Mesenchymal stem cell (in vitro differentiated cells and primary cell): ENCODE measurements at regions not wholly inside any gene's neighbourhood (a gene's known extent, or its start where the extent isn't known, plus 50 kb on each side); places are given as distances from the start of the nearest gene placed in this dataset.

ENCODE experiments used
- DNase-seq: peaks from one replicate; pipeline ENCODE4 v3.0.0-alpha.2; 2013
- H2AFZ ChIP-seq: one replicate; pipeline ENCODE4 v1.6.1; 2013; ENCODE audit warnings: low read depth, mild to moderate bottlenecking, control low read depth, inconsistent platforms, low read length, moderate library complexity
- H2AK5ac ChIP-seq: 2 replicates; pipeline ENCODE4 v1.6.1; 2013; ENCODE audit warnings: low read length, moderate library complexity, mild to moderate bottlenecking, inconsistent platforms; ENCODE audit not compliant: severe bottlenecking
- H2BK120ac ChIP-seq: one replicate; pipeline ENCODE4 v1.6.1; 2013; ENCODE audit warnings: low read depth, mild to moderate bottlenecking, inconsistent platforms, low read length, moderate library complexity
- H2BK12ac ChIP-seq, 2 experiments: one replicate each; pipeline ENCODE4 v1.6.1; 2013; ENCODE audit warnings: inconsistent platforms in 2 of 2, low read length in 2 of 2, mild to moderate bottlenecking in 2 of 2, moderate library complexity in 2 of 2, control low read depth in 1 of 2
- H2BK15ac ChIP-seq: one replicate; pipeline ENCODE4 v1.6.1; 2013; ENCODE audit warnings: mild to moderate bottlenecking, low read depth, inconsistent platforms; ENCODE audit not compliant: poor library complexity, severe bottlenecking
- H2BK5ac ChIP-seq: 2 replicates; pipeline ENCODE4 v1.6.1; 2013; ENCODE audit warnings: low read depth, mild to moderate bottlenecking, low read length, control low read depth, inconsistent platforms; ENCODE audit not compliant: poor library complexity, severe bottlenecking
- H3K14ac ChIP-seq, 2 experiments: one replicate each; pipeline ENCODE4 v1.6.1; 2013; ENCODE audit warnings: inconsistent platforms in 2 of 2, low read length in 2 of 2, control low read depth in 1 of 2, mild to moderate bottlenecking in 1 of 2, moderate library complexity in 1 of 2
- H3K18ac ChIP-seq, 2 experiments: one replicate each; pipeline ENCODE4 v1.6.1; 2013; ENCODE audit warnings: inconsistent platforms in 2 of 2, low read length in 2 of 2, control low read depth in 1 of 2, low read depth in 1 of 2, mild to moderate bottlenecking in 1 of 2
- H3K23ac ChIP-seq, 2 experiments: one replicate each; pipeline ENCODE4 v1.6.1; 2013; ENCODE audit warnings: inconsistent platforms in 2 of 2, low read length in 2 of 2, mild to moderate bottlenecking in 2 of 2, moderate library complexity in 2 of 2, control low read depth in 1 of 2
- H3K27ac ChIP-seq: 2 replicates; pipeline ENCODE4 v1.5.1; 2013; ENCODE audit warnings: mild to moderate bottlenecking, moderate library complexity, low read length, control low read depth, inconsistent platforms; ENCODE audit not compliant: poor library complexity, severe bottlenecking
- H3K27me3 ChIP-seq, 2 experiments: 2 replicates each; pipeline versions ENCODE4 v1.6.1 to v1.7.0; 2013; ENCODE audit warnings: low read length in 2 of 2, mild to moderate bottlenecking in 2 of 2, moderate library complexity in 2 of 2, control low read depth in 1 of 2, inconsistent platforms in 1 of 2; ENCODE audit not compliant: control insufficient read depth in 1 of 2, insufficient read depth in 1 of 2
- H3K36me3 ChIP-seq, 2 experiments: 2 replicates each; pipeline versions ENCODE4 v1.6.1 to v1.7.0; 2013; ENCODE audit warnings: low read length in 2 of 2, control low read depth in 1 of 2, inconsistent platforms in 1 of 2, low read depth in 1 of 2, mild to moderate bottlenecking in 1 of 2; ENCODE audit not compliant: insufficient read depth in 2 of 2, control insufficient read depth in 1 of 2
- H3K4ac ChIP-seq, 2 experiments: one replicate each; pipeline ENCODE4 v1.6.1; 2013; ENCODE audit warnings: inconsistent platforms in 2 of 2, low read length in 2 of 2, mild to moderate bottlenecking in 2 of 2, moderate library complexity in 2 of 2, control low read depth in 1 of 2, low read depth in 1 of 2
- H3K4me1 ChIP-seq: 2 replicates; pipeline ENCODE4 v1.6.1; 2013; ENCODE audit warnings: low read depth, low read length, control low read depth; ENCODE audit not compliant: control insufficient read depth, insufficient read depth
- H3K4me2 ChIP-seq: 2 replicates; pipeline ENCODE4 v1.6.1; 2013; ENCODE audit warnings: low read length, mild to moderate bottlenecking, inconsistent platforms; ENCODE audit not compliant: poor library complexity, severe bottlenecking
- H3K4me3 ChIP-seq, 2 experiments: 2 replicates each; pipeline versions ENCODE4 v1.5.1 to v1.7.0; 2013; ENCODE audit warnings: low read length in 2 of 2, mild to moderate bottlenecking in 2 of 2, control low read depth in 1 of 2, low read depth in 1 of 2; ENCODE audit not compliant: insufficient read depth in 1 of 2
- H3K79me1 ChIP-seq: replicated peaks from 2 replicates; pipeline ENCODE4 v1.6.1; 2013; ENCODE audit warnings: mild to moderate bottlenecking, control low read depth, low read length, inconsistent platforms; ENCODE audit not compliant: poor library complexity, severe bottlenecking
- H3K9ac ChIP-seq: 2 replicates; pipeline ENCODE4 v1.7.0; 2013; ENCODE audit warnings: mild to moderate bottlenecking, low read length, moderate library complexity
- H3K9me3 ChIP-seq: 2 replicates; pipeline ENCODE4 v1.7.0; 2013; ENCODE audit warnings: mild to moderate bottlenecking, low read length; ENCODE audit not compliant: control insufficient read depth
- H4K8ac ChIP-seq: one replicate; pipeline ENCODE4 v1.6.1; 2013; ENCODE audit warnings: inconsistent platforms, mild to moderate bottlenecking, low read length, moderate library complexity
- H4K91ac ChIP-seq: one replicate; pipeline ENCODE4 v1.6.1; 2013; ENCODE audit warnings: mild to moderate bottlenecking, low read length, inconsistent platforms
- WGBS: methylation state at CpG from one replicate; pipeline ENCODE4 v1.1.7; 2013; ENCODE audit warnings: mixed read lengths; 5-methylcytosine and 5-hydroxymethylcytosine counted together

DNA sequence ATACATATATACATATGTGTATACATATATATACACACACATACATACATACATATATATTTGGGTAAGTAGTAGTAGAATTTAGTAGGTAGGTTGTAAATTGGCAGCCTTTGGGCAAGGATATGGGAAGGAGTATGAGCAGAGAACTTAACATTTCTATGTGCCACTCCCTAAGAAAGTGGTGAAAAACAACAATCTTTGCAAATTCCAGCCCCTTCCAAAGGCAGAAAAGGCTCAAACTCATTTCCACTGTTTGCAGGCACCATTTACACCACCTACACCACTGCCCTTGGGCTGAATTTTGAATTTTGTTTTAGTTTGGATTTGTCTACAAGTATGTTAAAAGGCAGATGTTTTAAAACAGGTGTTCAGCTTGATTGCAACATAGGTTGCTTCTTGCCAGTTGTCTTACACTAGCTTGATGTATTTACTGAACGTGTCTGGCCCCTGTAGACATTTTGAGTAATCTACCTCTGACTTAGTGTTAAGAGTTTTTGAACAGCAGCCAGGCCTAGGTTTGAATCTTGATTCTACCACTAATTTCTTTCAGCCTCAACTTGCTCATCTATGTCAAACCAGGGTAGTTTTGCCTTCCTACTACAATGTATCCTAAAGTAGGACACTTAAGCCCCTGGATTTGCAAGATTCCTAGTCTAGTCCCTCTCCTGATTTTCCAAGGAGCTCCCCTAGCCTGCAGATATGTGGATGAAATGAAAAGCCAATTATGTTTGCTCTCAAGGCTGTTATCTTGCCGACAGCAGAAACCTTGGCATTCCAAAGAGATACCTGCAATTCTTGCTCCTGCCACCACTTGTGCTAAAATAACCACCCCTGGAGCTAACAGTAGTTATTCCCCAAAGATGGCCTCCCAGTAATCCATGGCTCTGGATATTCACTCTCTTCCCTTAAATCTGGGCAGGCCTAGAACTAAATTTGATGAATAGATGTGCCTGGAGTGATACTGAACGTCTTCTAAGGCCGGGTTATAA lies 156.2 kb upstream of the SLC44A1 start:
- H3K79me1 ChIP-seq, result no peaks in the 10 kb centered on the region
- no peak overlapping the region for H3K9ac ChIP-seq
- H3K9me3 ChIP-seq, result no peaks in the 10 kb centered on the region
- H3K4ac ChIP-seq, result no peak overlapping the region
- H2AK5ac ChIP-seq, result no peak overlapping the region
- H2BK15ac ChIP-seq, result no peak overlapping the region
- no peaks in the 10 kb centered on the region for H3K4me1 ChIP-seq
- no peak overlapping the region for H3K4me2 ChIP-seq
- no peak overlapping the region for H4K91ac ChIP-seq
- no peak overlapping the region for H2BK12ac ChIP-seq
- H3K14ac ChIP-seq, result no peak overlapping the region
- H3K18ac ChIP-seq, result no peak overlapping the region
- no peak for DNase-seq
- no peak overlapping the region for H3K27ac ChIP-seq
- H2BK5ac ChIP-seq, result no peak overlapping the region
- no peak overlapping the region for H2AFZ ChIP-seq
- H4K8ac ChIP-seq, result no peak overlapping the region
- H2BK120ac ChIP-seq, result no peak overlapping the region
- no peaks in the 10 kb centered on the region for H3K36me3 ChIP-seq
- H3K23ac ChIP-seq, result no peak overlapping the region
- H3K27me3 ChIP-seq, result no peaks in the 10 kb centered on the region
- 77% methylated on average over 4 of the region's 4 CpGs for WGBS
- H3K4me3 ChIP-seq, result no peak overlapping the region

DNA sequence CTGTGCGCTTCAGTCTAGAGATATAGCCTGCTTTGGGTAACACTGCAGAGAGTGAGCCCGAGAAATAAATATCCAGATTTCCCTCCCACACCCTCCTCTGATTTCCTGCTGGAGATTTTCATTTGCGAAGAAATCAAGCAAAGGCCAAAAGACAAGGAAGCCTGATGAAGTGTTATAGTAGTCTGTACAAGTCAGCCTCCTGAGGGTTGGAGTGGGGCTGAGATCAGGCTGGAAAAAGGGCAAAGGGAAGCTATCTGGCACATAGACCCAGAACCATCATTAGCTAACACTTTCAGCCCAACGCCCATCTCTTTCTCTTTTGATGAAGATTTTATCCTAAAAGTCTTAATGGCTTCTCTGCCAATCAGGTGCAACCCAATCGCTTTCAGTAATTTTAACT lies 154.6 kb upstream of the SLC44A1 start:
- WGBS, result 92% methylated on average over 5 of the region's 5 CpGs
- Histone ChIP-seq H3K14ac (no peak overlapping the region), H4K91ac (no peak overlapping the region), H3K36me3 (no peaks in the 10 kb centered on the region), H3K9ac (no peak overlapping the region), H2BK120ac (no peak overlapping the region), H3K27ac (no peak overlapping the region), H3K18ac (no peak overlapping the region), H2AK5ac (no peak overlapping the region), H2BK15ac (no peak overlapping the region), H4K8ac (no peak overlapping the region), H3K4me3 (no peak overlapping the region), H3K4me2 (no peak overlapping the region), H3K4me1 (no peaks in the 10 kb centered on the region), H3K23ac (no peak overlapping the region), H3K79me1 (no peaks in the 10 kb centered on the region), H2AFZ (no peak overlapping the region), H2BK5ac (no peak overlapping the region), H3K27me3 (no peaks in the 10 kb centered on the region), H2BK12ac (no peak overlapping the region), H3K4ac (no peak overlapping the region), H3K9me3 (no peaks in the 10 kb centered on the region)
- no peak for DNase-seq

DNA sequence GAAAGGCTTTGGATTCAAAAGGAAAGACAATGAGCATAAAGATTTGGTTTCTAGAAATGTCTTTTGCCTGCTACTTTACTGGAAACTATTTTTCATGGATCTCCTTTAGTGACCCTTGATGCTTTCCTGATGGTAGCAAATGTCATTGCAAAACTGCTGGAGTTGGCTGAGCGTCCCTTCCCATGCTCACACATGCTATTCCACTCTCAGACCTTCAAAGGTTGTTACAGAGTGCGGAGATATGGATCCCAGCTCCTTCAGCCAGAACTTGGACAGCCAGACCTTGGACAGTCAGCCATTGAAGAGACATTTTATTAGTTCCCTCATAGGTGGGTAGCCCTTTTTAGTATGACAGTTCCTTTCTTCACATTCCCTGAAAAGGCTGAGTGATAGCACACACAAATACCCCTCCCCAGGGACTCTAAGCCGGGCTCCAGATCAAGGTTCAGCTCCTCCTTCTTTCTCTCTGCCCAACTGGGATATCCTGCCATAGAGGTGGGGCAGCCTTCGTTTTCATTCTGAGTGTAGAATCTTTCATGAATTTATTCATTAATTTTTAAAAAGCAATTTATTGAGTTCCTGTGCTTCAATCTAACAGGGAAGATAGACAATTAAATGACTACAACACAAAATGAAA lies 153.3 kb upstream of the SLC44A1 start:
- Histone ChIP-seq H3K18ac (no peak overlapping the region), H4K91ac (no peak overlapping the region), H3K23ac (no peak overlapping the region), H3K14ac (no peak overlapping the region), H2AFZ (no peak overlapping the region), H2BK5ac (no peak overlapping the region), H2AK5ac (no peak overlapping the region), H3K9me3 (no peaks in the 10 kb centered on the region), H2BK120ac (no peak overlapping the region), H3K27ac (no peak overlapping the region), H2BK12ac (no peak overlapping the region), H3K9ac (no peak overlapping the region), H3K4ac (no peak overlapping the region), H2BK15ac (no peak overlapping the region), H3K4me3 (no peak overlapping the region), H3K27me3 (no peaks in the 10 kb centered on the region), H4K8ac (no peak overlapping the region), H3K4me1 (no peaks in the 10 kb centered on the region), H3K36me3 (no peaks in the 10 kb centered on the region), H3K4me2 (no peak overlapping the region), H3K79me1 (no peaks in the 10 kb centered on the region)
- DNase-seq, result no peak
- 85% methylated on average over 2 of the region's 4 CpGs for WGBS

DNA sequence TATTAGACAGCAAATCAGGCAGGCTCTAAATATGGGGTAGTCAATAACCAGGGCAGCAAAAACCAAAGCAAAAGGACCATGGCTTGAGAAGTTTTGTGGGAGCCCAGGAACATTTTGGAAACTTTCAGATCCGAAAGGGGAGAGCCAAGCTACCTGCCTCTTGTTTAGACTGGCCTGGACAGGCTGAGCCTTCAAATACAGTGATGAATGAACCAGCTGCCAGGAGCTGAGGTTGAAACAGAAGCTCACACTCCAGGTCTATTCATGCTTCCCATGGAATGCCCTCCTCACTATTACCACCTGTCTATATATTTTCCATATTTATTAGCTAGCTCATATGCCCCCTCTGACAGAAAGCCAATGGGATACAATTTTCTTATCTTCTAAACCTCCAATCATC lies 150.8 kb upstream of the SLC44A1 start:
- 89% methylated on average over 1 of the region's 1 CpG for WGBS
- no peak overlapping the region for H2BK12ac ChIP-seq
- H2AK5ac ChIP-seq, result no peak overlapping the region
- H3K36me3 ChIP-seq, result no peaks in the 10 kb centered on the region
- no peak overlapping the region for H3K4me2 ChIP-seq
- no peak overlapping the region for H4K91ac ChIP-seq
- no peaks in the 10 kb centered on the region for H3K79me1 ChIP-seq
- no peak overlapping the region for H3K27ac ChIP-seq
- no peak overlapping the region for H3K4me3 ChIP-seq
- no peak for DNase-seq
- no peak overlapping the region for H2BK5ac ChIP-seq
- no peak overlapping the region for H3K14ac ChIP-seq
- no peak overlapping the region for H2BK15ac ChIP-seq
- H3K27me3 ChIP-seq, result no peaks in the 10 kb centered on the region
- no peaks in the 10 kb centered on the region for H3K4me1 ChIP-seq
- H3K9me3 ChIP-seq, result no peaks in the 10 kb centered on the region
- H3K18ac ChIP-seq, result no peak overlapping the region
- no peak overlapping the region for H2AFZ ChIP-seq
- H2BK120ac ChIP-seq, result no peak overlapping the region
- H3K23ac ChIP-seq, result no peak overlapping the region
- H4K8ac ChIP-seq, result no peak overlapping the region
- no peak overlapping the region for H3K4ac ChIP-seq
- no peak overlapping the region for H3K9ac ChIP-seq
